Uterus (tissue), 3 donors: ENCODE measurements at regions not wholly inside any gene's neighbourhood (a gene's known extent, or its start where the extent isn't known, plus 50 kb on each side); places are given as distances from the start of the nearest gene placed in this dataset.

Experiments used
- DNase-seq, 2 donors: peaks; one replicate each; pipeline ENCODE4 v3.0.0-alpha.2; 2019 to 2020
- H3K27ac ChIP-seq, 2 donors: fragments of 200-600 bp; sonication (generic); 1 replicate in 1 of 2; 2 replicates in 1 of 2; pipeline ENCODE4 v1.5.1; 2016 to 2018
- H3K27me3 ChIP-seq, 2 donors: fragments of 200-600 bp; sonication (generic); one replicate each; pipeline ENCODE4 v1.5.1; 2018 to 2019; ENCODE audit warnings: control low read depth in 1 of 2
- H3K36me3 ChIP-seq, 2 donors: fragments of 200-600 bp; sonication (generic); one replicate each; pipeline ENCODE4 v1.5.1; 2019; ENCODE audit warnings: control low read depth in 1 of 2
- H3K4me1 ChIP-seq, 2 donors: fragments of 200-600 bp; sonication (generic); one replicate each; pipeline ENCODE4 v1.5.1; 2018 to 2019; ENCODE audit warnings: control low read depth in 1 of 2
- H3K4me3 ChIP-seq, 2 donors: fragments of 200-600 bp; sonication (generic); 1 replicate in 1 of 2; 2 replicates in 1 of 2; pipeline ENCODE4 v1.5.1; 2018 to 2019; ENCODE audit warnings: mild to moderate bottlenecking in 1 of 2
- H3K9me3 ChIP-seq, 2 donors: fragments of 200-600 bp; sonication (generic); one replicate each; pipeline ENCODE4 v1.5.1; 2019; ENCODE audit warnings: control low read depth in 1 of 2
- CTCF ChIP-seq, 4 experiments: fragments of 200-600 bp in 2 of 4; fragments of 450-650 bp in 2 of 4; sonication (generic) in 2 of 4; IDR thresholded peaks; one replicate each; pipeline ENCODE4 v1.5.1; 2016 to 2019; ENCODE audit warnings: antibody characterized with exemption in 4 of 4, mild to moderate bottlenecking in 2 of 4, moderate library complexity in 1 of 4
- POLR2A ChIP-seq, 2 donors: fragments of 450-650 bp; IDR thresholded peaks; one replicate each; pipeline ENCODE4 v1.6.1; 2016; ENCODE audit warnings: antibody characterized with exemption in 2 of 2, mild to moderate bottlenecking in 1 of 2, moderate library complexity in 1 of 2
- intact Hi-C: fragments of 100-400 bp; cut with DNase I; formaldehyde crosslinking; loops from one replicate; pipeline ENCODE4 v1.15.1; 2023; ENCODE audit warnings: low total_unique reads
- donor health status: DM: yes; HTN: yes; CAD: no.

- Histone ChIP-seq H3K4me3 (no peak overlapping the region), H3K27ac (no peak overlapping the region), H3K4me1 (no peaks in the 10 kb centered on the region), H3K27me3 (no peaks in the 10 kb centered on the region), H3K9me3 (no peaks in the 10 kb centered on the region), H3K36me3 (no peaks in the 10 kb centered on the region)
- no peak for TF ChIP-seq CTCF (IDR thresholded peaks at IDR 0.05)
- TF ChIP-seq POLR2A (IDR thresholded peaks at IDR 0.05) = no peak
- intact Hi-C loops = no loop called here
- DNase-seq = no peak
Measured at GRCh38 chr3:80247766-80248165, 480.0 kb upstream of the ROBO1 start.

GRCh38 chr3:80244390-80244789 is 476.6 kb upstream of the ROBO1 start:
- no peaks in the 10 kb centered on the region for H3K27me3 ChIP-seq
- no peak overlapping the region for H3K27ac ChIP-seq
- intact Hi-C loops = no loop called here
- no peaks in the 10 kb centered on the region for H3K4me1 ChIP-seq
- H3K4me3 ChIP-seq = no peak overlapping the region
- H3K9me3 ChIP-seq = no peaks in the 10 kb centered on the region
- TF ChIP-seq CTCF (IDR thresholded peaks at IDR 0.05) = no peak
- no peak for TF ChIP-seq POLR2A (IDR thresholded peaks at IDR 0.05)
- DNase-seq = no peak
- H3K36me3 ChIP-seq = no peaks in the 10 kb centered on the region

GRCh38 chr3:80241791-80242190 is 474.0 kb upstream of the ROBO1 start:
- TF ChIP-seq POLR2A (IDR thresholded peaks at IDR 0.05) (no peak), CTCF (IDR thresholded peaks at IDR 0.05) (no peak)
- intact Hi-C loops = no loop called here
- Histone ChIP-seq H3K4me1 (no peaks in the 10 kb centered on the region), H3K27ac (no peak overlapping the region), H3K27me3 (no peaks in the 10 kb centered on the region), H3K4me3 (no peak overlapping the region), H3K36me3 (no peaks in the 10 kb centered on the region), H3K9me3 (no peaks in the 10 kb centered on the region)
- DNase-seq = no peak

- intact Hi-C loops = no loop called here
- H3K4me1 ChIP-seq = no peaks in the 10 kb centered on the region
- TF ChIP-seq POLR2A (IDR thresholded peaks at IDR 0.05) (no peak), CTCF (IDR thresholded peaks at IDR 0.05) (no peak)
- no peak for DNase-seq
- no peak overlapping the region for H3K4me3 ChIP-seq
- H3K27ac ChIP-seq = no peak overlapping the region
- no peaks in the 10 kb centered on the region for H3K36me3 ChIP-seq
- no peaks in the 10 kb centered on the region for H3K9me3 ChIP-seq
- H3K27me3 ChIP-seq = no peaks in the 10 kb centered on the region
Measured at GRCh38 chr3:80239301-80239700, 471.5 kb upstream of the ROBO1 start.

GRCh38 chr3:80238606-80239005 is 470.8 kb upstream of the ROBO1 start:
- no peaks in the 10 kb centered on the region for H3K9me3 ChIP-seq

More at GRCh38 chr3:80238606-80239005, 470.8 kb upstream of the ROBO1 start:
- DNase-seq = no peak
- no peak overlapping the region for H3K27ac ChIP-seq
- H3K4me3 ChIP-seq = no peak overlapping the region
- H3K4me1 ChIP-seq = no peaks in the 10 kb centered on the region
- H3K36me3 ChIP-seq = no peaks in the 10 kb centered on the region
- TF ChIP-seq POLR2A (IDR thresholded peaks at IDR 0.05) = no peak
- no peak for TF ChIP-seq CTCF (IDR thresholded peaks at IDR 0.05)
- intact Hi-C loops = no loop called here
- no peaks in the 10 kb centered on the region for H3K27me3 ChIP-seq
